ENCODE measurements at regions not wholly inside any gene's neighbourhood (a gene's known extent, or its start where the extent isn't known, plus 50 kb on each side); places are given as distances from the start of the nearest gene placed in this dataset.

DNA sequence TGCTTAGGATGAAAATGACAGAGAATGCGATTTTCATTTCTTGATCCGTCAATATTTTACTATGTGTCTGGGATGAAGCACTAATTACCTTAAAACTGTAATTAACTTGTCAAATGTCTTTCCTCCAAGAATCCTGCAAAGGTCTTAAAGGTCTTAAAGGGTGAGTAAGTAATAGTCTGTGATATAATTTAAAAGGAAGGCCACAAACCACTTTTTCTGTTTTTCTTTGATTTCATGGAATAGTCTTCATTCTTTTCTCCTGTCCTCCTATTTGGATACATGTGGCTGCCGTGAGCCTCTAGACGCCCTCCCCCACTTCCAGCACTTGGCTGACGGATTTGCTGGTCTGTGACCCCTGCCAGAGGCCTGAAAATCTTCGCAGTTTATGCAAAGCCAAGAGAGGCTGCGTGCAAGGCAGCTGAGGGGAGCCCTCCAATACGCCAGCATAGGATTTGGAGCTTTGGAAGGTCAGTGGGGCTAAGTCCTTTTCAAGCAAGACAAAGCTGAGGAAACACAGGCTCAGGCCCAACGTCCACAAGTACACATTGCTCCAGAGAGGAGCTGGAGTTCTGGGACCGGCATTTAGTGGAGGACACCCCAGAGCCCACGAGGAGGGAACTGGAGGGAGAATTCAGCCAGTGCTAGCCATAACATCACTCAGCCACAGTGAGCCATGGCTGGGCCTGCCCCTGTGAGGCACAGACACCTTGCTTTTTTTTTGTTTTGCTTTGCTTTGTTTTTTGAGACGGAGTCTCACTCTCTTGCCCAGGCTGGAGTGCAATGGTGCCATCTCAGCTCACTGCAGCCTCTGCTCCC is 382.6 kb downstream of the SMOC2 start:
- no peaks in the 10 kb centered on the region for H3K27me3 ChIP-seq (replicated peaks; ENCODE audit: insufficient read depth)
- no peak overlapping the region for H3K4me3 ChIP-seq
- no peaks in the 10 kb centered on the region for H3K9me3 ChIP-seq
- H3K4me1 ChIP-seq (ENCODE audit: control insufficient read depth in 1 of 2, low read depth in 2 of 2), result peaks cover 0 to 6% of the 10 kb centered on the region in 2 donors
- no peaks in the 10 kb centered on the region for H3K36me3 ChIP-seq
- H3K27ac ChIP-seq, result no peak overlapping the region
- DNase-seq (ENCODE audit: low spot score) (no peak), ATAC-seq (ENCODE audit: insufficient number of reproducible peaks, low FRiP score, low read depth) (no peak)
- TF ChIP-seq, protein P1, sequence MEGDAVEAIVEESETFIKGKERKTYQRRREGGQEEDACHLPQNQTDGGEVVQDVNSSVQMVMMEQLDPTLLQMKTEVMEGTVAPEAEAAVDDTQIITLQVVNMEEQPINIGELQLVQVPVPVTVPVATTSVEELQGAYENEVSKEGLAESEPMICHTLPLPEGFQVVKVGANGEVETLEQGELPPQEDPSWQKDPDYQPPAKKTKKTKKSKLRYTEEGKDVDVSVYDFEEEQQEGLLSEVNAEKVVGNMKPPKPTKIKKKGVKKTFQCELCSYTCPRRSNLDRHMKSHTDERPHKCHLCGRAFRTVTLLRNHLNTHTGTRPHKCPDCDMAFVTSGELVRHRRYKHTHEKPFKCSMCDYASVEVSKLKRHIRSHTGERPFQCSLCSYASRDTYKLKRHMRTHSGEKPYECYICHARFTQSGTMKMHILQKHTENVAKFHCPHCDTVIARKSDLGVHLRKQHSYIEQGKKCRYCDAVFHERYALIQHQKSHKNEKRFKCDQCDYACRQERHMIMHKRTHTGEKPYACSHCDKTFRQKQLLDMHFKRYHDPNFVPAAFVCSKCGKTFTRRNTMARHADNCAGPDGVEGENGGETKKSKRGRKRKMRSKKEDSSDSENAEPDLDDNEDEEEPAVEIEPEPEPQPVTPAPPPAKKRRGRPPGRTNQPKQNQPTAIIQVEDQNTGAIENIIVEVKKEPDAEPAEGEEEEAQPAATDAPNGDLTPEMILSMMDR (IDR thresholded peaks at IDR 0.05), result no peak

DNA sequence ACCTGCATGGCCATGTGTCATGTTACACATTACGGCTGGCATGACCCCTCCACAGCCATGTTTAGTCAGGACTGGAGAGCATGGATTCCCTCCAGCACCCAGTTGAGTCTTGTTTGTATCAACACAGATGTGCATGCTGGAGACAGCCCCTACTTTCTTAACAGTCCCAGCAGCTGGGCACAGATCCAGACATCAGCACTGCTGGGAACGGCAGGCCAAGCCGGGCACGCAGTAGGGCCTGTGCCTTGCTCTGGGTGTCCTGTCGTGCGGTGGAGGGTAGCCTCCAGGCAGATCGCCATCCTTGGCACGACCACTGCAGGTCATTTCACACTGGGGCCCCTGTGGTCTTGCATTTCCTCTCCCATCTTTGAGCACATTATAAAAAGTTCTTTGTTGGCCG is 381.4 kb downstream of the SMOC2 start:
- TF ChIP-seq, protein P1 (IDR thresholded peaks at IDR 0.05), result no peak
- H3K27me3 ChIP-seq (replicated peaks; ENCODE audit: insufficient read depth), result no peaks in the 10 kb centered on the region
- H3K27ac ChIP-seq, result no peak overlapping the region
- peaks cover under 1% of the 10 kb centered on the region for H3K9me3 ChIP-seq
- H3K4me3 ChIP-seq, result no peak overlapping the region
- no peaks in the 10 kb centered on the region for H3K36me3 ChIP-seq
- DNase-seq (ENCODE audit: low spot score) (no peak), ATAC-seq (ENCODE audit: insufficient number of reproducible peaks, low FRiP score, low read depth) (no peak)
- H3K4me1 ChIP-seq (ENCODE audit: control insufficient read depth in 1 of 2, low read depth in 2 of 2), result peaks cover 0 to 6% of the 10 kb centered on the region in 2 donors

DNA sequence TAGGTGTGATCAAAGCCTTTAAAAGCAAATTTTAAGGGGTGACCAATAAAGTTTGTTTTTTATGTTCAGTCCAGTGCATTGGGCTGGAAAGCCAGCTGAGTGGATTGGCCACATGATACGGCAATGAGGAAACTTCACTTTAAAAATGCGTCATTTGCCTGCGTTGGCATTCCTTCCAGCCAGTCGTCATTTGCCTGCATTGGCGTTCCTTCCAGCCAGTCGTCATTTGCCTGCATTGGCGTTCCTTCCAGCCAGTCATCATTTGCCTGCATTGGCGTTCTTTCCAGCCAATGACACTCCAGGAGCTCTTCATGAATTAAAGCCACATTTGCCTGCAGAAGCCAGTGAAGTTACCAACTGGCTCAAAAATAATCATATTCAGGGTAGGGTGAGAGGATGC is 378.6 kb downstream of the SMOC2 start:
- Histone ChIP-seq H3K36me3 (no peaks in the 10 kb centered on the region), H3K27ac (no peak overlapping the region), H3K4me1 (ENCODE audit: control insufficient read depth in 1 of 2, low read depth in 2 of 2) (peaks cover 0 to 6% of the 10 kb centered on the region in 2 donors), H3K9me3 (peaks cover 5% of the 10 kb centered on the region), H3K27me3 (replicated peaks; ENCODE audit: insufficient read depth) (no peaks in the 10 kb centered on the region), H3K4me3 (no peak overlapping the region)
- DNase-seq (ENCODE audit: low spot score) (no peak), ATAC-seq (ENCODE audit: insufficient number of reproducible peaks, low FRiP score, low read depth) (no peak)
- TF ChIP-seq, protein P1 (IDR thresholded peaks at IDR 0.05), result no peak

DNA sequence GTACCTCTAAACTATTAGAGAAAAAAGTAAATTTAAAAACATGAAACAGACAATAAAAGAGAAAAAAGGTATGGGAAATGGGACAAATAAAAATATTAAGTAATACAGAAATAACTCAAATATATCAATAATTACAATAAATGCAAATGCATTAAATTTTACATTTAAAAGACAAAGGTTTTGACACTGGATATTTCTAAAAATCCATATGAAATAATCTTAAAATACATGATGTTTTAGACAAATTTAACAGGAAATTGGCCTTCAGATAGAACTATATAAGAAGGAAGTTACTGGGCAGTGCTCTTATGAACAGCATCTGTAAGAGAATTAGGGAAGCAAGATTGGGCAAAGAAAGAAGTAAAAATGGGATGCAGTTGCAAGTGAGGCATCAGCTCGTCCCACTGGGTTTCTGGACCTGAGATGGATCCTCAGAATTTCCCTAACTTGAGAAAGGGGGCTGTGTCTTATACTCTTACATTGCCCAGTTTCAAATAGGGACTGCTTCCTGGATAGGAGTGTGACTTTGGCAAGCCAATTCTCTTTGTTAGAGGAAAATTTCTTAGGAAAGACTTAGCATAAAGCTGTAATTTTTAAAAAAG is 376.7 kb downstream of the SMOC2 start:
- no peaks in the 10 kb centered on the region for H3K36me3 ChIP-seq
- ATAC-seq (ENCODE audit: insufficient number of reproducible peaks, low FRiP score, low read depth) (no peak), DNase-seq (ENCODE audit: low spot score) (no peak)
- peaks cover 5% of the 10 kb centered on the region for H3K9me3 ChIP-seq
- H3K4me3 ChIP-seq, result no peak overlapping the region
- H3K27me3 ChIP-seq (replicated peaks; ENCODE audit: insufficient read depth), result no peaks in the 10 kb centered on the region
- TF ChIP-seq, protein P1 (IDR thresholded peaks at IDR 0.05), result no peak
- H3K27ac ChIP-seq, result no peak overlapping the region
- H3K4me1 ChIP-seq (ENCODE audit: control insufficient read depth in 1 of 2, low read depth in 2 of 2), result no peaks in the 10 kb centered on the region

DNA sequence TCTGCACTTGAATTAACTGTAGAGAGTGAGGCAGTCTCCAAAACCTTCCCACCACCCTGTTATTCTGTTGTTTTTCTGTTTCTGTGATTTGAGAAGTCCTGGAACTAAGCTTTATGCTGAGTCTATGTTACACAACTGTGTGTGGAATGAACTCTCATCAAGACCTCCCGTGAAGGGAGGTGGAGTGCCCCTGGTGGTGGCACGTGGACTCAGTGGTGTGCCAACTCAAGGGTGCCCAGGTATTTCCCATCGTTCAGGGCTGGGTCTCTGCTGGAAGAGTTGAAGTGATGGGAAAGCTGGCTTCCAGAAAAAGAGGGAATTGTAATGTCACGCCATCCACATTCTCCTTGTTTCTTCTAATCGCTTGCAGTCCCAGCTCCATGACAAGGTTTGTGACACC is 374.2 kb downstream of the SMOC2 start:
- ATAC-seq (ENCODE audit: insufficient number of reproducible peaks, low FRiP score, low read depth) (no peak), DNase-seq (ENCODE audit: low spot score) (no peak)
- Histone ChIP-seq H3K27me3 (replicated peaks; ENCODE audit: insufficient read depth) (no peaks in the 10 kb centered on the region), H3K27ac (no peak overlapping the region), H3K36me3 (no peaks in the 10 kb centered on the region), H3K9me3 (peaks cover 5% of the 10 kb centered on the region), H3K4me1 (ENCODE audit: control insufficient read depth in 1 of 2, low read depth in 2 of 2) (no peaks in the 10 kb centered on the region), H3K4me3 (no peak overlapping the region)
- TF ChIP-seq, protein P1 (IDR thresholded peaks at IDR 0.05), result no peak

Data from thoracic aorta (tissue), 2 donors.